Activated T-cell treated with anti-CD3 and anti-CD28 coated beads, Interleukin-2, amount 50 U/mL, for 72 hours (primary cell): ENCODE measurements at regions not wholly inside any gene's neighbourhood (a gene's known extent, or its start where the extent isn't known, plus 50 kb on each side); places are given as distances from the start of the nearest gene placed in this dataset.

Experiments
- ATAC-seq, 2 donors: fragments of 150-1000 bp; cut with Tn5 transposase; replicated peaks in 1 of 2; 2 replicates each; pipeline ENCODE4 v1.10.0; 2021; ENCODE audit warnings: moderate library complexity in 2 of 2, mild to moderate bottlenecking in 1 of 2
- DNase-seq, 2 donors: peaks; one replicate each; pipeline ENCODE4 v3.0.0; 2021 to 2022; ENCODE audit warnings: mixed read lengths in 1 of 2
- H3K27ac Mint-ChIP-seq: one replicate; pipeline ENCODE4 v1.8.0; 2022; ENCODE audit warnings: mild to moderate bottlenecking, moderate library complexity, mixed read lengths
- H3K27me3 Mint-ChIP-seq: one replicate; pipeline ENCODE4 v1.8.0; 2022; ENCODE audit warnings: low read depth, mixed read lengths
- H3K36me3 Mint-ChIP-seq, 2 donors: one replicate each; pipeline ENCODE4 v1.8.0; 2022; ENCODE audit warnings: mixed read lengths in 2 of 2, mild to moderate bottlenecking in 1 of 2; ENCODE audit not compliant: insufficient read depth in 2 of 2
- H3K4me1 Mint-ChIP-seq: one replicate; pipeline ENCODE4 v1.8.0; 2022; ENCODE audit warnings: low read depth, mixed read lengths
- H3K4me3 Mint-ChIP-seq, 2 donors: one replicate each; pipeline ENCODE4 v1.8.0; 2022; ENCODE audit warnings: mild to moderate bottlenecking in 2 of 2, mixed read lengths in 2 of 2, moderate library complexity in 2 of 2
- H3K9me3 Mint-ChIP-seq, 2 donors: one replicate each; pipeline ENCODE4 v1.8.0; 2022; ENCODE audit warnings: mixed read lengths in 2 of 2

DNA sequence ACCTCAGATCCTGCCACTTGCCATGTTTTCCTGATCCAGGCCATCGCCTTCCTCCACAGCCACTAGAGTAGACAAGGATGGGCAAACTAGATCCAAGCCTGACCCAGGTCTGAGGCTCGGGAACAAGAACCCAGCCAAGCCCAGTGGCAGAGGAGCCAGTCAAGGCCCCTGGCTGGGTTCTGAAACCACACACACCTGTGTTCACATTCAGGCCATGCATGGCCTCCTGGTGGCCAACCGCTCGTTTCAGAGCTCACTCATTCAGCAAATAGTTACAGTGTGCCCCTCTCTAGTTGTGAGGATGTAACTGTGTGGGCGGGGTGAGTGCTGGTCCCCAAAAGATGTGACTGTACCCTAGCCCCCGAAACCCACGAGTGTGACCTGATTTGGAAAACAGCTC is 337.6 kb downstream of the CTTN start:
- DNase-seq (no peak), ATAC-seq (no peak)
- Mint-ChIP-seq H3K9me3 (no peaks in the 10 kb centered on the region), H3K4me1 (no peaks in the 10 kb centered on the region), H3K27me3 (no peaks in the 10 kb centered on the region), H3K4me3 (no peak overlapping the region), H3K36me3 (no peaks in the 10 kb centered on the region), H3K27ac (no peak overlapping the region)

DNA sequence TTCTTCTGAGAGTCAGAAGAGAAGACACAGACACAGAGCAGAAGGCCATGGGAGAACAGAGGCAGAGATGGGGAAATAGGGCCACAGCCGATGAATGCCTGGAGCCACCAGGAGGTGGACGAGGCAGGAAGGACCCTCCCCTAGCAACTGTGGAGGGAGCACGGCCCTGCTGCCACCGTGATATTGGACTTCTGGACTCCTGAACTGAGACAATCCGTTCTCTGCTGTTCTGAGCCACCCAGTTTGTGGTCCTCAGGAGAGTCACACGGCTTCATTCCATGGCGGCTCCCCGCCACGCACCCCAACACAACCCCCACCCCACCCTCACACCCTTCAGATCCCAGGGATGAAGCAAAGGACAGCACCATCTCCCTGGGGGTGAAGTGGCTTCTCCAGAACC is 338.1 kb downstream of the CTTN start:
- no peaks in the 10 kb centered on the region for H3K4me1 Mint-ChIP-seq
- no peak for ATAC-seq
- no peak overlapping the region for H3K27ac Mint-ChIP-seq

DNA sequence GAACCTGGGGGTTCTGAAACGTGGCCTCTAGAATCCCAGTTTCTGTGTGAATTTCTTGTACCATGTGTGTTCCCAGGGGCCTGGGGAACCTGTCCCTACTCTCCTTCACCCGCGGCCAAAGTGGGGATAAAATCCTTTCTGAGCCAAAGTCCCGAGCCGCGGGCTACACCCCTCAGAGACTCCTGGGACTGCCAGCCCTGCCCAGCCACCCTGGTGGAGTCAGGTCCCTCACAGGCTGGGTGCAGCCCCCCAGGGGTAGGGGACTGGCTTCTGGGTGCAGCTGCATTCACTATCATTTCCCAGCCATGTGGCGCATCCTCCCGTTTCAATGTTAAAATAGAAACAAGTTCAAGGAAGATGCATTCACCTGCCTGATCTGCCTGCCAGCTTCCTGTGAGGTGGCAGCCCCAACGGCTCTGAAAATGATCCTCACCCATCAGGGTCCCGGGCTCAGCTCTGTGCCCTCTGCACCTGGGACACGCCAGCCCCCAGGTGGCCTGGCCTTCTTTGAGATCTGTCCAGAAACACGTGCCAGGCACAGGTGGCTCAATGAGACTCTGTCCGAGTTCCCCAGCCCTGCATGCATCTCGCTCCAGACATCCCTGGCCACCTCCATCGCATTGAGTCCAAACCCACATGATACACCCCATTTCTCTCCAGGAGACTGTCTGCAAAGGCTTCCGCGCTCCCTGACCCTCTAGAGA is 338.8 kb downstream of the CTTN start:
- Mint-ChIP-seq H3K9me3 (no peaks in the 10 kb centered on the region), H3K36me3 (no peaks in the 10 kb centered on the region), H3K4me3 (no peak overlapping the region), H3K27me3 (no peaks in the 10 kb centered on the region), H3K27ac (no peak overlapping the region), H3K4me1 (no peaks in the 10 kb centered on the region)
- ATAC-seq (no peak), DNase-seq (no peak)

More for the DNA sequence above, 338.1 kb downstream of the CTTN start:
- no peak for DNase-seq
- Mint-ChIP-seq H3K36me3 (no peaks in the 10 kb centered on the region), H3K9me3 (no peaks in the 10 kb centered on the region), H3K4me3 (no peak overlapping the region), H3K27me3 (no peaks in the 10 kb centered on the region)

DNA sequence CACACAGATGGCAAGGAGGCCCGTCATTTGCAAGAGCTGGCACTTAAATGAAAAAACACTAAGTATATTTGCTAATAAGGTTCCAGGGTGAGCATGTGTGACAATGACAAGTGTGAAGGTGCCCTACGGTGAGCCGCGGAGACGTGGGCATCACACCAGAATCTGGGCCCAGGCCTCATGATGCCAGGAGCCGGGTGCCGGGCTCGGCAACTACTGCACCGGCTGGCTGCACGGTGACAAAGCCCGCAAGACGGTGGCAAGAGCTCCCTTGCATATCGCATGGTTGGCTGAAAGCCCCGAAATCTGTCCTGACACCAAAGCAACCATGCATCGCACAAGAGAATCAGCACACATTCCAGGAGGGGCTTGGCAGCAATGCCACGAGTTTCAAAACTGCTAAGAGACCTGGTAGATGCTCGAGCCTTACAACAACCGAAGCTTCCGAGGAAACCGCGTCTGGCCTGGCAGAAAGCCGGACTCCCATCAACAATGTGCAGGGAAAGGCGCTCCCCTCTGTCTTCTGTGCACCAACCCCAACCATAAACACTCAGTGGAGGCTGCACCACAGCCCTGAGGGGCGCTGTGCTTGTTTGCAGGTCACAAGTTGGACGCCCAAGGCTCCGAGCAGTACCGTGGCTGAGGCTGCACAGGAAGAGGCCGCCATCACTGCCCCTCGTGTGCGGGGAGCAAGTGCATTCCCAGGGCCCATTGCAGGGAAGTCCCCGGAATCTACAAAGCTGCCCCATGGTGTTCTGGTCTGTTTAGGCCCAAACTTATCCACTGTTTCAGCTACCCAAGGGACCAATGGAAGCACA is 339.7 kb downstream of the CTTN start:
- Mint-ChIP-seq H3K27ac (no peak overlapping the region), H3K4me3 (no peak overlapping the region), H3K27me3 (no peaks in the 10 kb centered on the region), H3K4me1 (no peaks in the 10 kb centered on the region), H3K36me3 (no peaks in the 10 kb centered on the region), H3K9me3 (no peaks in the 10 kb centered on the region)
- ATAC-seq (no peak), DNase-seq (no peak)

DNA sequence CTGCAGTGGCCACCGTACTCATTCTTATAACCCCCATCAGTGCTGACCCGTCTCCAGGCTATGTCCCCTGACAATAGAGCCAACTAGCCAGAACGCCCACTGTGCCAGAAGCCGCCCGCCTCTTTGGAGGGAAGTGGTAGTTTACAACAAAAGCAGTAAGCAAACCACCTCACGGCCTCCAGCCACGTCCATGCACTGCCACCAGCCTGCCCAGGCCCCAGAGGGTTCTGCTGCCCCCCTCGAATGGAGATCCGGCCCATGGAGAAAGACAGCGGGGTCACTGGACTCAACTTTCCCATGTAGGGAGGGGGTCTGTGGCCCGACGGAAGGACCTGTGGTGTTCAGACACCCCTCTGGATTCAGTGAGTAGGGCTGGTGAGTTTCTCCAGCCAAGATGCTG is 340.3 kb downstream of the CTTN start:
- ATAC-seq, result no peak
- Mint-ChIP-seq H3K4me3 (no peak overlapping the region), H3K9me3 (no peaks in the 10 kb centered on the region), H3K4me1 (no peaks in the 10 kb centered on the region), H3K36me3 (no peaks in the 10 kb centered on the region), H3K27ac (no peak overlapping the region), H3K27me3 (no peaks in the 10 kb centered on the region)
- DNase-seq, result no peak

DNA sequence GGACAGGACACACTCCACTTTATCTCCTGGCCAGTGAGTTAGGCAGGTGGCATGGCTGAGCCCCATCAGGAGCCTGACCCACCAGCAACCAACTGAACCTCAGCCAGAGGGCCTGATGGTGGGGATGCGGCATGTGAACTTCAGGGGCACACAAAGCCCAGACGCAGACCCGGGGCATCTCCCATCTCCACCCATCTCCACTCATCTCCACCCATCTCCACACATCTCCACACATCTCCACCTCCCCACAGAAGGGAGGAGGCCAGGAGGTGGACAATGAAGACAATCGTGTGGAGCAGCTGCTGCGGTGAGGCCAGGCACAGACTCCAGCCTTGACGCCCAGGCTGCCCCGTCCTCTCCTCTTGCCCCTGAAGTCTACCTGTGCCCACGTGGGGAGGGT is 340.8 kb downstream of the CTTN start:
- H3K4me3 Mint-ChIP-seq, result no peak overlapping the region
- no peaks in the 10 kb centered on the region for H3K27me3 Mint-ChIP-seq
- ATAC-seq (no peak), DNase-seq (no peak)
- H3K9me3 Mint-ChIP-seq, result no peaks in the 10 kb centered on the region
- no peak overlapping the region for H3K27ac Mint-ChIP-seq
- no peaks in the 10 kb centered on the region for H3K4me1 Mint-ChIP-seq
- H3K36me3 Mint-ChIP-seq, result no peaks in the 10 kb centered on the region

DNA sequence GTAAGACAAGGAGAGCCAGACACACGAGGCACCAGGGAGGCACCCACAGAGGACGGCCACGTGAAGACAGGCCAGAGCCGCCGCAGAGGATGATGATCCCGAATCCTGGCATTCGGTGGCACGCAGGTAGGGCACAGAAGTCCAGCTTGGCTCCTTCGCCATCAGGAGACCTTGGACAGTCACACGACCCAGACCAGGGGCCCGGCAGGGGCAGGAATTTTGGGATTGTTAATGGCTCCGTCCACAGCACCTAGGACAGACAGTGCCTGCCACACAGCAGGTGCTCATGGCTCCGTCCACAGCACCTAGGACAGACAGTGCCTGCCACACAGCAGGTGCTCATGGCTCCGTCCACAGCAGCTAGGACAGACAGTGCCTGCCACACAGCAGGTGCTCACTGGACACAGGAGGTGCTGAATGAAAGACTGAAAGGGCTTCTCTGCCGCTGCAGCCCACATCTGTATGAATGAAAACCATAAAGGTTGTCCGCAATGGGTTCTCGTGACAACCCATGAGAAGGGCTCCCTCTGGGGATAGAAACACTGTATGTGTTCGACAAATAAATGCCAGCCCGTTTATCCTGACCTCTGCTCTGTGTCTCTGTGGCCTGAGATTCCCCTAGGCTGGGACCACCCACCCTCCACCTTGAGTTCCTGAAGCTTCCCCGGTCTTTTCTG is 341.6 kb downstream of the CTTN start:
- Mint-ChIP-seq H3K36me3 (no peaks in the 10 kb centered on the region), H3K4me3 (no peak overlapping the region), H3K4me1 (no peaks in the 10 kb centered on the region), H3K27ac (no peak overlapping the region), H3K9me3 (no peaks in the 10 kb centered on the region), H3K27me3 (no peaks in the 10 kb centered on the region)
- no peak for ATAC-seq
- no peak for DNase-seq

DNA sequence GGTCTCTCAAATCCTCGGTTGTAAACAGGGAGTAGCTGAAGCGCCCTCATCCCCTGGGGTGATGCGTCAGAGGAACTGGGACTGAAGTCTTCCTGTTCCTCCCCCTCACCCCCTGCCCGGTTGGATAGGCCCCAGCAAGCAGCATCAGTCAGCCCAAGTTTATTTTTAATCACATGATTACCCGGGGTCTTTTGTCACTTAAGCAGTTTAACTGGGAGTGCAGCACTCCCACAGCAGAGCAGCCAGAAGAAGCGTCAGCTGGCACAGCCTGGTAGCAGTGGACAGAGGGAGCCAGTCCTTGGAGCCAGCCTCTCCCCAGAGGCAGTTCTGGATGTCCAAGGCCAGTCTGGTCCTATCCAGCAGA is 342.1 kb downstream of the CTTN start:
- DNase-seq, result no peak
- Mint-ChIP-seq H3K4me3 (no peak overlapping the region), H3K27me3 (no peaks in the 10 kb centered on the region), H3K9me3 (no peaks in the 10 kb centered on the region), H3K27ac (no peak overlapping the region), H3K4me1 (no peaks in the 10 kb centered on the region), H3K36me3 (no peaks in the 10 kb centered on the region)
- ATAC-seq, result no peak

DNA sequence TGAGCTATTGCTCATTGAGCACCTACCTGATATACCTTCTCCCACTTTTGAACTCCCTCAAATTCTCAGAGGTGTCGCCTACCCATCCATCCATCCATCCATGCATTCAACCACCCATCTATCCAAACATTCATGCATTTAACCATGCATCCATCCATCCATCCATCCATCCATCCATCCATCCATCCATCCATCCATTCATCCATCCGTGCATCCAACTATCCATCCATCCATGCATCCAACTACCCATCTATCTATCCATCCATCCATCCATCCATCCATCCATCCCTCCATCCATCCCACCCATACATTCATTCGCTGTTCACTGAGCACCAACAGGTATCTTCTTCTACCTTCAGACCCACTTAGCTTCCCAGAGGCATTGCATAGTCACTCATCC is 342.8 kb downstream of the CTTN start:
- no peak overlapping the region for H3K4me3 Mint-ChIP-seq
- H3K27me3 Mint-ChIP-seq, result no peaks in the 10 kb centered on the region
- ATAC-seq (no peak), DNase-seq (no peak)
- no peak overlapping the region for H3K27ac Mint-ChIP-seq
- H3K36me3 Mint-ChIP-seq, result no peaks in the 10 kb centered on the region
- no peaks in the 10 kb centered on the region for H3K4me1 Mint-ChIP-seq
- no peaks in the 10 kb centered on the region for H3K9me3 Mint-ChIP-seq

DNA sequence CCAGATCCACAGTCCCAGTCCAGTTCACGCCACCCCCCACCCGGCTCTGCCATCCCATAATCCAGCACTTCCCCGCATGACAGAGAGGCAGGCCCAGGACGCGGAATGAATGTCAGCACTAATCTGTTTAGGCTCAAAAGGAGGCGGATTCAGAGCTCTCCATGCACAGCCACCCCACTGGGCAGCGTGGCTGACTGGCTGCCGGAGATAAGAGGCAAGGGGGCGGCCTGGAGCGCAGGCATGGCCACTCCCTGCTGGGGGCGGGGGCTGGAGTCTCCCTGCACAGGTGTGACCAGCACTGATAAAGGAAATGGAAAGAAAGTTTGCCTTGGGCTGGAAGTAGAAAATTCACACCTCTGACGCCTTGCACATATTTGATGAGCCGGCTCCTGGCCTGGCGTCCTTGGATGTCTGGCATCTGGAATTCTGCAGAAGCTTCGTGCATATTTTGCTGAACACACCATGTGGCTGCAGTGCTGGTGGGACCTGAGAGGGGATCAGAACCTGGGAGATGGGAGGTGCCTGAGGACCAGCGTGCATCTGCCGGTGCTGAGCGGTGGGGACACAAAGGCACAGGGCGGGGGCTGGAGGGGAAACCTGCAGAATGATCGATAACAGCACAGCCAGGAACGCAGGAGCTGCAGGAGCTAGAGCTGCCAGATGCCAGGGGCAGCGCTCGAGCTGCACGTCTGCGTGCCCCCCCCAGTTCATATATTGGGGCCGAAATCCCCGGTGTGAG is 344.4 kb downstream of the CTTN start:
- Mint-ChIP-seq H3K4me1 (no peaks in the 10 kb centered on the region), H3K4me3 (no peak overlapping the region), H3K36me3 (no peaks in the 10 kb centered on the region), H3K27me3 (no peaks in the 10 kb centered on the region), H3K27ac (no peak overlapping the region), H3K9me3 (peaks cover 0 to 2% of the 10 kb centered on the region in 2 donors)
- DNase-seq (no peak), ATAC-seq (no peak)

DNA sequence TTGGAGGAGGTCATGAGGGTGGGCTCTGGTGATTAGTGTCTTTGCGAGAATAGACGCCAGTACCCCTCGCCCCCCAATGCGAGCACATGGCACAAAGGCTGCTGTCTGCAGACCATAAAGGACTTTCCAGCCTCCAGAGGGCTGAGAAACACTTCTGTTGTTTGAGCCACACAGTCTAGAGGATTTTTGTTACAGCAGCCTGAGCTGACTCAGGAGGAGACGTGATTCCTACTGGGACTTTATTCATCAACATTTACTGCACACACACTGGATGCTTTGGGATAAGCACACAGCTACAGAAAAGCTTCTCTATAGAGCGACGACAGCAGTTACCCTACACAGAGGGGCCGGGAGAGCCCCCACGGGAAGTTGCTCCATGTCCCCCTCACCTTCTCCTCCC is 345.0 kb downstream of the CTTN start:
- H3K27ac Mint-ChIP-seq, result no peak overlapping the region
- peaks cover 0 to 3% of the 10 kb centered on the region in 2 donors for H3K9me3 Mint-ChIP-seq
- H3K27me3 Mint-ChIP-seq, result no peaks in the 10 kb centered on the region
- ATAC-seq, result no peak
- H3K4me1 Mint-ChIP-seq, result no peaks in the 10 kb centered on the region
- no peak overlapping the region for H3K4me3 Mint-ChIP-seq
- no peaks in the 10 kb centered on the region for H3K36me3 Mint-ChIP-seq
- no peak for DNase-seq

DNA sequence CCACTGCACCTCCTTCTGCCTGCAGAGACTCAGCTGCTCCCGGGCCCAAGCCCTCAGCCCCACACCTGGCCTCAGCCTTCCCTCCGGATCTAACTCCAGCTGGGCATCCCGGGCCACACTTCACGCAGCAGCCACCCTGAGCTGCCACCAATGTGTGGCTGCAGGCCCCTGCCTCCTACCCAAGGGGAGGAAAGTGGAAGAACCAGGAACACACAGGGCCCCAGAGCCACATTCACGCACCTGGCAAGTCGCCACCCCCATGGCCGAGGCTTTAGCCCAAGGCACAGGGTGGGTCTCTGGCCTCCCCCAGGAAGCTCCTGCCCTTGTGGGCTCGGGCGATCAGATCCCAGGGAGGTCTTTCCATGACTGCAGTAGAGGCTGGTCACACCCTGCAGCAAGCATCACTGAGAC is 345.6 kb downstream of the CTTN start:
- ATAC-seq (no peak), DNase-seq (no peak)
- Mint-ChIP-seq H3K27ac (no peak overlapping the region), H3K36me3 (peaks cover 0 to 1% of the 10 kb centered on the region in 2 donors), H3K4me3 (no peak overlapping the region), H3K4me1 (no peaks in the 10 kb centered on the region), H3K9me3 (peaks cover 2 to 3% of the 10 kb centered on the region in 2 donors), H3K27me3 (no peaks in the 10 kb centered on the region)
